H1 (cell line): ENCODE measurements at regions not wholly inside any gene's neighbourhood (a gene's known extent, or its start where the extent isn't known, plus 50 kb on each side); places are given as distances from the start of the nearest gene placed in this dataset.

Experiments
- KDM4A ChIP-seq: IDR thresholded peaks from one replicate; pipeline ENCODE4 v1.7.1; 2012; ENCODE audit warnings: low read depth, mild to moderate bottlenecking, moderate library complexity, low read length, inconsistent platforms; ENCODE audit not compliant: severe bottlenecking
- NRF1 ChIP-seq: IDR thresholded peaks from 2 replicates; pipeline ENCODE4 v1.6.1; 2011; ENCODE audit warnings: mild to moderate bottlenecking, low read depth, low read length, improper control_type of control experiment
- SAP30 ChIP-seq: fragments of 300-600 bp; sonication (generic); IDR thresholded peaks from 2 replicates; pipeline ENCODE4 v1.7.1; 2012; ENCODE audit warnings: low read length, moderate library complexity, mild to moderate bottlenecking, inconsistent platforms; ENCODE audit not compliant: insufficient read depth, insufficient replicate concordance
- SIRT6 ChIP-seq: IDR thresholded peaks from one replicate; pipeline ENCODE4 v1.7.1; 2012; ENCODE audit warnings: low read length, inconsistent platforms
- SP4 ChIP-seq: IDR thresholded peaks from 2 replicates; pipeline ENCODE4 v1.6.1; 2012; ENCODE audit warnings: low read length, inconsistent platforms
- TAF7 ChIP-seq: optimal IDR thresholded peaks from 2 replicates; pipeline ENCODE3; 2011; ENCODE audit warnings: low read depth, mild to moderate bottlenecking, inconsistent platforms, low read length, moderate library complexity, borderline replicate concordance

DNA sequence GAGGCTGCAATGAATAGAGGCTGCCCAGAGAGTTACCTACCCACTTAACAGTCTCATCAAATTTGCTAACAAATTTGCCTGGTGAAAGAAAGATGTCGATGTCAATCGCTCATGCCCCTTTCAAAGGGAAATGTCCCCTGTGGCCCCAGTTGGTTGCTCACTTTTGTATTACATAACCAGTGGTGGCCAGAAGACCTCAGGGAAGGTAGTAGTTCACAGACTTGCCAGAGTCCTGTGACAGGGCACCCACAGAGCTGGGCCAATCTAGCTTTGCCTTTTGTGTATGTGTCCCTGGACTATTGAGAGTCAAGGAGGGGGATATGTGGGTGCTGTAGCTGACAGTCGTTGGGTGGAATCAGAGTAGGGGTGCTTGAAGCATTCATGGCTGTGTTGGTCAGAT is 70.7 kb upstream of the CCN6 start (continued):
- no peak for TF ChIP-seq SAP30
- TF ChIP-seq NRF1: no peak
- TF ChIP-seq KDM4A: no peak
- no peak for TF ChIP-seq SP4
- TF ChIP-seq TAF7: no peak
- no peak for TF ChIP-seq SIRT6
